ENCODE measurements at regions not wholly inside any gene's neighbourhood (a gene's known extent, or its start where the extent isn't known, plus 50 kb on each side); places are given as distances from the start of the nearest gene placed in this dataset.

DNA sequence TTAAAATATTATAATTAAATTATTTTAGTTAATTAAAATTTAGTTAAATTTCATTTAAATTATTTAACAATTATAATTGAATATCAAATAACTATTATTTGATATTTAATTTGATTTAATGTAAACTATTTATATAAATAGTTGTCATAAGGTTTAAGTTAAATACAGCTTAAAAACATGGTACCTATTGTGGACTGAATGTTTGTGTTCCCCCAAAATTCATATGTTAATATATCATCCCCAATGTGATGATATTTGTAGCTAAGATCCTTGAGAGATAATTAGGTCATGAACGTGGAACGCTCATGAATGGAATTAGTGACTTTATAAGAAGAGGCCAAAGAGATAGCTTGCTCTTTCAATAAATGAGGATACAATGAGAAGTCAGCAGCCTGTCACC, 505.7 kb upstream of the LRATD1 start:
- H2BK120ac ChIP-seq (replicated peaks; ENCODE audit: low read depth, low read length): no peak overlapping the region
- no peak overlapping the region for H4K91ac ChIP-seq (replicated peaks; ENCODE audit: insufficient read length, low read length)
- no peak overlapping the region for H2BK12ac ChIP-seq (ENCODE audit: low read depth, low read length)
- no peak overlapping the region for H3K4me3 ChIP-seq (ENCODE audit: extremely low read depth in 1 of 4, insufficient read depth in 2 of 4, low read depth in 3 of 4, low read length in 4 of 4)
- no peak overlapping the region for H2AFZ ChIP-seq (ENCODE audit: low read length)
- no peaks in the 10 kb centered on the region for H3K23me2 ChIP-seq (ENCODE audit: low read depth, low read length)
- POLR2A ChIA-PET (ENCODE audit: partially characterized antibody): no interaction called here
- no peaks in the 10 kb centered on the region for H3K79me2 ChIP-seq (ENCODE audit: control insufficient read depth in 1 of 2, insufficient read depth in 2 of 2, low read length in 2 of 2)
- no peaks in the 10 kb centered on the region for H3K36me3 ChIP-seq (ENCODE audit: control insufficient read depth in 2 of 4, insufficient read depth in 4 of 4, low read length in 3 of 4)
- no peak overlapping the region for H3K4me2 ChIP-seq (ENCODE audit: insufficient read depth in 1 of 2, low read depth in 2 of 2, low read length in 2 of 2)
- H3K9ac ChIP-seq (replicated peaks in 1 of 4; ENCODE audit: extremely low read depth in 1 of 4, low read depth in 3 of 4, low read length in 3 of 4): no peak overlapping the region
- no peak overlapping the region for H2BK5ac ChIP-seq (ENCODE audit: low read depth, low read length)
- H3K27ac ChIP-seq (ENCODE audit: low read depth, low read length): no peak overlapping the region
- no peaks in the 10 kb centered on the region for H3K4me1 ChIP-seq (replicated peaks in 1 of 4; ENCODE audit: control insufficient read depth in 3 of 4, insufficient read depth in 4 of 4, low read length in 3 of 4)
- H3K14ac ChIP-seq (ENCODE audit: insufficient read length): no peak overlapping the region
- no peaks in the 10 kb centered on the region for H4K20me1 ChIP-seq (replicated peaks in 1 of 2; ENCODE audit: control insufficient read depth in 1 of 2, insufficient read depth in 2 of 2, low read length in 2 of 2)
- H3K18ac ChIP-seq (ENCODE audit: extremely low read depth, low read length): no peak overlapping the region
- H2BK20ac ChIP-seq (ENCODE audit: low read length): no peak overlapping the region
- H3K27me3 ChIP-seq (replicated peaks in 1 of 4; ENCODE audit: control insufficient read depth in 3 of 4, extremely low read depth in 1 of 4, insufficient read depth in 3 of 4, low read length in 3 of 4): no peaks in the 10 kb centered on the region
- no peak for FAIRE-seq
- H3K56ac ChIP-seq (replicated peaks; ENCODE audit: insufficient read length, low read depth, low read length): no peak overlapping the region
- no peak for DNase-seq (ENCODE audit: low read depth in 1 of 2, low spot score in 2 of 2)
- no peak overlapping the region for H2BK15ac ChIP-seq (ENCODE audit: low read length)
- H3K9me3 ChIP-seq (ENCODE audit: insufficient read depth in 2 of 2, low read depth in 1 of 2, low read length in 1 of 2): peaks cover 0 to 3% of the 10 kb centered on the region in 2 experiments; a peak in 1 of 4 replicates
- no peak overlapping the region for H4K5ac ChIP-seq (ENCODE audit: insufficient read length, low read depth, low read length)
- CTCF ChIA-PET (ENCODE audit: partially characterized antibody): interaction anchor here (0.7 kb wide), 1 partner anchor 168 kb away, joined by 4 read pairs; no protein-coding TSS in a partner anchor
- WGBS, 2 experiments (ENCODE audit: extremely low coverage in 1 of 2, insufficient coverage in 1 of 2, insufficient read length in 1 of 2, insufficient replicate concordance in 2 of 2, low coverage in 1 of 2, low lambda C conversion rate in 2 of 2, missing lambda C conversion rate in 1 of 2): 91% methylated on average over 2 of the region's 2 CpGs; no CpG with 5 or more reads in 1 of the 2 experiments
- H4K8ac ChIP-seq (ENCODE audit: extremely low read depth, insufficient read depth, low read length): no peak overlapping the region
- H3K4ac ChIP-seq (replicated peaks; ENCODE audit: insufficient read length, low read depth, low read length): no peak overlapping the region
- H3K23ac ChIP-seq (ENCODE audit: insufficient read length): no peak overlapping the region
- no peak overlapping the region for H2AK5ac ChIP-seq (ENCODE audit: low read depth, low read length)
- H3K79me1 ChIP-seq (ENCODE audit: low read depth, low read length): no peaks in the 10 kb centered on the region
- TF ChIP-seq CTBP2 (IDR thresholded peaks at IDR 0.05; ENCODE audit: borderline replicate concordance, insufficient read depth, insufficient read length, low read length) (no peak), RXRA (IDR thresholded peaks at IDR 0.05; ENCODE audit: insufficient read depth, low read depth, low read length) (no peak), SIX5 (IDR thresholded peaks at IDR 0.05; ENCODE audit: low read depth, low read length) (no peak), SIRT6 (IDR thresholded peaks at IDR 0.05; ENCODE audit: low read length) (no peak), NRF1 (IDR thresholded peaks at IDR 0.05; ENCODE audit: low read depth, low read length) (no peak), BCL11A (IDR thresholded peaks at IDR 0.05; ENCODE audit: low read depth in 2 of 2, low read length in 2 of 2) (no peak), CBX5 (IDR thresholded peaks at IDR 0.05; ENCODE audit: low read depth, low read length) (no peak), CREB1 (IDR thresholded peaks at IDR 0.05) (no peak), TEAD4 (IDR thresholded peaks at IDR 0.05; ENCODE audit: low read depth, low read length) (no peak), POU5F1 (IDR thresholded peaks at IDR 0.05; ENCODE audit: low read depth, low read length) (no peak), RNF2 (IDR thresholded peaks at IDR 0.05; ENCODE audit: borderline replicate concordance, low read depth, low read length, missing control alignments, poor library complexity, severe bottlenecking) (no peak), BACH1 (IDR thresholded peaks at IDR 0.05; ENCODE audit: low read length) (no peak), KDM4A (IDR thresholded peaks at IDR 0.05; ENCODE audit: low read depth, low read length, severe bottlenecking) (no peak), JUN (IDR thresholded peaks at IDR 0.05; ENCODE audit: low read depth, low read length) (no peak), HDAC2 (IDR thresholded peaks at IDR 0.05; ENCODE audit: borderline replicate concordance in 1 of 2, low read depth in 2 of 2, low read length in 2 of 2) (no peak)

Data from H1 (cell line).